Loucy (cell line): ENCODE measurements at regions not wholly inside any gene's neighbourhood (a gene's known extent, or its start where the extent isn't known, plus 50 kb on each side); places are given as distances from the start of the nearest gene placed in this dataset.

ENCODE experiments used
- EZH2phosphoT487 ChIP-seq: fragments of 200-600 bp; IDR thresholded peaks from 2 replicates; pipeline ENCODE4 v1.6.1; 2018; ENCODE audit warnings: antibody characterized with exemption, mild to moderate bottlenecking, moderate library complexity, borderline replicate concordance
- TF ChIP-seq, protein P1 (sequence below): fragments of 200-600 bp; sonication (generic); conservative IDR thresholded peaks from 2 replicates; pipeline ENCODE4 v1.5.1; 2014; ENCODE audit warnings: mild to moderate bottlenecking, antibody characterized with exemption, low read length

DNA sequence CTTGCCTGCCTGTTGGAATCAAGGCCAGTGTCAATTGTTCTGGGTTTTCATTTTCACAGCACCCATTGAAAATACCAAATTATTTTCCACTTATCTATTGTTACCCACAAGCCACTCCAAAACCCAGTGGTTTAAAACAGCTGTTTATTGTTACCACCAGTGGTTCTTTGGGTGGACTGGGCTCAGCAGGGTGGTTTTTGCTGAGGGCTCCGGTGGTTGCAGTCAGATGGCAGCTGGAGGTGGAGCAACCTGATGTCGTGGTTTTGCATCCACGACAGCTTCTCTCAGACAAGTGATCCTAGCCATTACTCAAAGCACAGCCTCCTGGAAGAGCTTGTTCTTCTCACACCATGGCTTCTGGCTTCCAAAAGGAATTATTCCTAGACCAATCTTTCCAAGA is 235.1 kb upstream of the ADARB2 start:
- TF ChIP-seq, protein P1, sequence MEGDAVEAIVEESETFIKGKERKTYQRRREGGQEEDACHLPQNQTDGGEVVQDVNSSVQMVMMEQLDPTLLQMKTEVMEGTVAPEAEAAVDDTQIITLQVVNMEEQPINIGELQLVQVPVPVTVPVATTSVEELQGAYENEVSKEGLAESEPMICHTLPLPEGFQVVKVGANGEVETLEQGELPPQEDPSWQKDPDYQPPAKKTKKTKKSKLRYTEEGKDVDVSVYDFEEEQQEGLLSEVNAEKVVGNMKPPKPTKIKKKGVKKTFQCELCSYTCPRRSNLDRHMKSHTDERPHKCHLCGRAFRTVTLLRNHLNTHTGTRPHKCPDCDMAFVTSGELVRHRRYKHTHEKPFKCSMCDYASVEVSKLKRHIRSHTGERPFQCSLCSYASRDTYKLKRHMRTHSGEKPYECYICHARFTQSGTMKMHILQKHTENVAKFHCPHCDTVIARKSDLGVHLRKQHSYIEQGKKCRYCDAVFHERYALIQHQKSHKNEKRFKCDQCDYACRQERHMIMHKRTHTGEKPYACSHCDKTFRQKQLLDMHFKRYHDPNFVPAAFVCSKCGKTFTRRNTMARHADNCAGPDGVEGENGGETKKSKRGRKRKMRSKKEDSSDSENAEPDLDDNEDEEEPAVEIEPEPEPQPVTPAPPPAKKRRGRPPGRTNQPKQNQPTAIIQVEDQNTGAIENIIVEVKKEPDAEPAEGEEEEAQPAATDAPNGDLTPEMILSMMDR = no peak
- TF ChIP-seq EZH2phosphoT487 = no peak
